GM10266 (cell line): ENCODE measurements at regions not wholly inside any gene's neighbourhood (a gene's known extent, or its start where the extent isn't known, plus 50 kb on each side); places are given as distances from the start of the nearest gene placed in this dataset.

Source experiments
- DNase-seq: peaks from one replicate; pipeline ENCODE4 v3.0.0; 2012; ENCODE audit errors: extremely low spot score
- CTCF ChIP-seq: IDR thresholded peaks from 2 replicates; pipeline ENCODE4 v1.5.1; 2012; ENCODE audit warnings: mild to moderate bottlenecking, low read depth; ENCODE audit not compliant: control insufficient read depth, insufficient read depth; ENCODE audit errors: missing control alignments

- TF ChIP-seq CTCF: no peak
Measured at GRCh38 chr18:40630496-40630895, 1324.5 kb upstream of the PIK3C3 start.

GRCh38 chr18:40624959-40625358 is 1330.1 kb upstream of the PIK3C3 start:
- DNase-seq: no peak
- TF ChIP-seq CTCF: no peak

More at GRCh38 chr18:40630496-40630895, 1324.5 kb upstream of the PIK3C3 start:
- DNase-seq: no peak

GRCh38 chr18:40613721-40614120 is 1341.3 kb upstream of the PIK3C3 start:
- no peak for TF ChIP-seq CTCF
- no peak for DNase-seq

GRCh38 chr18:40612356-40612755 is 1342.7 kb upstream of the PIK3C3 start:
- no peak for DNase-seq
- TF ChIP-seq CTCF: no peak

GRCh38 chr18:40608226-40608625 is 1346.8 kb upstream of the PIK3C3 start:
- no peak for DNase-seq
- no peak for TF ChIP-seq CTCF

- DNase-seq: no peak
- TF ChIP-seq CTCF: no peak
Measured at GRCh38 chr18:40607542-40608148, 1347.4 kb upstream of the PIK3C3 start.

- no peak for DNase-seq
Measured at GRCh38 chr18:40606996-40607395, 1348.0 kb upstream of the PIK3C3 start.

More at GRCh38 chr18:40606996-40607395, 1348.0 kb upstream of the PIK3C3 start:
- no peak for TF ChIP-seq CTCF
